ENCODE measurements at regions not wholly inside any gene's neighbourhood (a gene's known extent, or its start where the extent isn't known, plus 50 kb on each side); places are given as distances from the start of the nearest gene placed in this dataset.
A peak's percentile ranks its signal among the peaks of the same experiment; 100 is the strongest.

DNA sequence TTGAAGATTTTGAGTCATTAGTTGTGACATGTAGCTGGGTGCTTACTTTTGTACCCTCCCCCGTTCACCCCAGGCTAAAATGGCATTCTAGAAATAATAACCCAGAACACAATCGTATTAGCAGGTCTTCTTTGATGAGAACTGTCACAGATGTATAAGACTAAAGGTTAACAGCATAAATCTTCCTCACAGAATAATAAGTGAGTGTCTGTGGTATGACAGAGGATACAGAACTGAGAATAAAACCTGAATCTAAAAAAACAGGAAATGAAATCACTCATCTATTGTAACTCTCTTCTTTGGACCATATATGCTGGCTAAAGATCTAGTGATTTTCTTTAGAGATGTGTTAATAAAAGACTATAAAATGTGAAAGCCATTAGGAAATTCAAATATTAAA lies 746.6 kb downstream of the LRFN5 start:
- Mint-ChIP-seq H3K4me3 (peak overlapping the region; percentile 53), H3K4me1 (peaks cover 18% of the 10 kb centered on the region), H3K9me3 (no peaks in the 10 kb centered on the region), H3K36me3 (ENCODE audit: low read depth) (no peaks in the 10 kb centered on the region), H3K27ac (peak overlapping the region; percentile 65), H3K27me3 (no peaks in the 10 kb centered on the region)
- ATAC-seq (ENCODE audit: low read depth) (peak; percentile 90), DNase-seq (no peak)
- POLR2A ChIA-PET, result no interaction called here
- CTCF ChIA-PET, result no interaction called here
- intact Hi-C loops (cut with micrococcal nuclease), result loop anchor here (2.0 kb wide), 2 partner anchors 55 to 75 kb away; no protein-coding TSS in a partner anchor
- TF ChIP-seq, protein P1, sequence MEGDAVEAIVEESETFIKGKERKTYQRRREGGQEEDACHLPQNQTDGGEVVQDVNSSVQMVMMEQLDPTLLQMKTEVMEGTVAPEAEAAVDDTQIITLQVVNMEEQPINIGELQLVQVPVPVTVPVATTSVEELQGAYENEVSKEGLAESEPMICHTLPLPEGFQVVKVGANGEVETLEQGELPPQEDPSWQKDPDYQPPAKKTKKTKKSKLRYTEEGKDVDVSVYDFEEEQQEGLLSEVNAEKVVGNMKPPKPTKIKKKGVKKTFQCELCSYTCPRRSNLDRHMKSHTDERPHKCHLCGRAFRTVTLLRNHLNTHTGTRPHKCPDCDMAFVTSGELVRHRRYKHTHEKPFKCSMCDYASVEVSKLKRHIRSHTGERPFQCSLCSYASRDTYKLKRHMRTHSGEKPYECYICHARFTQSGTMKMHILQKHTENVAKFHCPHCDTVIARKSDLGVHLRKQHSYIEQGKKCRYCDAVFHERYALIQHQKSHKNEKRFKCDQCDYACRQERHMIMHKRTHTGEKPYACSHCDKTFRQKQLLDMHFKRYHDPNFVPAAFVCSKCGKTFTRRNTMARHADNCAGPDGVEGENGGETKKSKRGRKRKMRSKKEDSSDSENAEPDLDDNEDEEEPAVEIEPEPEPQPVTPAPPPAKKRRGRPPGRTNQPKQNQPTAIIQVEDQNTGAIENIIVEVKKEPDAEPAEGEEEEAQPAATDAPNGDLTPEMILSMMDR (IDR thresholded peaks at IDR 0.05), result no peak

DNA sequence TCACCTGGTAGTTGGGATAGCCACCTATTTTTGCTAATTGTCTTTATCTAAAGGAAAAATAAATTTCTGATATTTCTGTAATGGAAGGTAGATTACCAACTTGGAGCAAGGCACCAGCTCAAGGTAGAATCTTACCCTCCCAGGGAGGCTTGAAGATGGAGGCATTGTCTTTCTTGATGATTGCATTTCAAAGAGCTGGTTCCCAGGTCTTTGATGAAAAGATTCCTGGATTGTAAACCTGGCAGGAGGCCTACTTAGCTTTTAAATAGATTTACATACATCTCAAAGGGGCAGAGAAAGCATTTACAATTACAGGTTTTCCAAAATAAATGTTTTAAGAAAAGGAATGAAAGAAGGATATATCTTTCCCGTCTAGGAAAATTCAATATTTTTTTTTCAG lies 729.2 kb downstream of the LRFN5 start:
- DNase-seq, result no peak
- no peaks in the 10 kb centered on the region for H3K9me3 Mint-ChIP-seq
- no peak overlapping the region for H3K27ac Mint-ChIP-seq
- H3K4me1 Mint-ChIP-seq, result peaks cover 26% of the 10 kb centered on the region
- H3K4me3 Mint-ChIP-seq, result no peak overlapping the region
- no peak for ATAC-seq (ENCODE audit: low read depth)
- ChIA-PET CTCF (no interaction called here), POLR2A (no interaction called here)
- TF ChIP-seq, protein P1 (IDR thresholded peaks at IDR 0.05), result no peak
- H3K36me3 Mint-ChIP-seq (ENCODE audit: low read depth), result no peaks in the 10 kb centered on the region
- intact Hi-C loops (cut with micrococcal nuclease), result loop anchor here (5.0 kb wide), 1 partner anchor 91 kb away; no protein-coding TSS in a partner anchor
- H3K27me3 Mint-ChIP-seq, result no peaks in the 10 kb centered on the region

DNA sequence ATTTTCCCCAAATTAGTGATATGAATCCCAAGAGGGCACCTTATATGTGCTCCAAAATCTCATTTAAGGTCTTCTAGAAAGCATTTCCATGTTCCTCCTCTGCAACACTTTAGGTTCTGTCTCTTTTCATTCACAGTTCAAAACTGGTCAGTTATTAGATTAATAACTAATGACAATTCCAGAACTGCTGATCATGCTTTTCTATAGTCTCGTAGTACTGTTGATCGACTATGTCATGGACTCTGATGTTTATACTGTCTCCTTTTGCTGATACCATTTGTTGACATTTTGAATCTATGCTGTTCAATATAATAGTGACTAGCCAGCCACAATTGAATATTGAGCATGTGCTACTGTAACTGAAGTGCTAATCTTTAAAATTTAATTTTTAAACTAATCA lies 728.3 kb downstream of the LRFN5 start:
- no peaks in the 10 kb centered on the region for H3K36me3 Mint-ChIP-seq (ENCODE audit: low read depth)
- POLR2A ChIA-PET, result no interaction called here
- peaks cover 20% of the 10 kb centered on the region for H3K4me1 Mint-ChIP-seq
- H3K4me3 Mint-ChIP-seq, result no peak overlapping the region
- intact Hi-C loops (cut with micrococcal nuclease), result loop anchor here (5.0 kb wide), 1 partner anchor 92 kb away; no protein-coding TSS in a partner anchor
- TF ChIP-seq, protein P1 (IDR thresholded peaks at IDR 0.05), result no peak
- DNase-seq, result no peak
- CTCF ChIA-PET, result no interaction called here
- no peaks in the 10 kb centered on the region for H3K27me3 Mint-ChIP-seq
- ATAC-seq (ENCODE audit: low read depth), result no peak
- H3K9me3 Mint-ChIP-seq, result no peaks in the 10 kb centered on the region
- no peak overlapping the region for H3K27ac Mint-ChIP-seq

DNA sequence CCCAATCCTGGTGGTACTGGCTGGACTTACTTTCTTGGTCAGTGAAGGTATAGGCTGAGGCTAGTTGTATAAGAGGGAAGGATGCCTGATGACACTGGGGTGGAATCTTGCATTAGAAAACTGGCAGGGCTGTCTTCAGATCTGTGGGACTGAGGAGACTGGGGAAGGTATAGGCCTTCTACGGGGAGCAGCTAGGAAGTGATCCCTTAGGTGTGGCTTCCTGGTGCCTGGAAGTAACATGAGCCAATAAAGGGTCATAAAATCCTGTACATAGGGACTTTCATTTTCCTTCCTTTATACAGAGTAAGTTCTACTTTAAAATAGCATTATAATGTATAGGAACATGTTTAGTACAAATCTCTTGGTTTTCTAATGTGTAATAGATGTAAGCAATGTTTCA lies 716.8 kb downstream of the LRFN5 start:
- CTCF ChIA-PET, result interaction anchor here (0.6 kb wide), 1 partner anchor 179 kb away, joined by 3 read pairs; no protein-coding TSS in a partner anchor
- TF ChIP-seq, protein P1 (IDR thresholded peaks at IDR 0.05), result no peak
- Mint-ChIP-seq H3K27ac (peak overlapping the region; percentile 68), H3K9me3 (no peaks in the 10 kb centered on the region), H3K4me3 (peak overlapping the region; percentile 39), H3K36me3 (ENCODE audit: low read depth) (no peaks in the 10 kb centered on the region), H3K27me3 (no peaks in the 10 kb centered on the region), H3K4me1 (peaks cover 34% of the 10 kb centered on the region)
- POLR2A ChIA-PET, result no interaction called here
- ATAC-seq (ENCODE audit: low read depth) (no peak), DNase-seq (no peak)
- intact Hi-C loops (cut with micrococcal nuclease), result loop anchor here (5.0 kb wide), 1 partner anchor 104 kb away; no protein-coding TSS in a partner anchor

DNA sequence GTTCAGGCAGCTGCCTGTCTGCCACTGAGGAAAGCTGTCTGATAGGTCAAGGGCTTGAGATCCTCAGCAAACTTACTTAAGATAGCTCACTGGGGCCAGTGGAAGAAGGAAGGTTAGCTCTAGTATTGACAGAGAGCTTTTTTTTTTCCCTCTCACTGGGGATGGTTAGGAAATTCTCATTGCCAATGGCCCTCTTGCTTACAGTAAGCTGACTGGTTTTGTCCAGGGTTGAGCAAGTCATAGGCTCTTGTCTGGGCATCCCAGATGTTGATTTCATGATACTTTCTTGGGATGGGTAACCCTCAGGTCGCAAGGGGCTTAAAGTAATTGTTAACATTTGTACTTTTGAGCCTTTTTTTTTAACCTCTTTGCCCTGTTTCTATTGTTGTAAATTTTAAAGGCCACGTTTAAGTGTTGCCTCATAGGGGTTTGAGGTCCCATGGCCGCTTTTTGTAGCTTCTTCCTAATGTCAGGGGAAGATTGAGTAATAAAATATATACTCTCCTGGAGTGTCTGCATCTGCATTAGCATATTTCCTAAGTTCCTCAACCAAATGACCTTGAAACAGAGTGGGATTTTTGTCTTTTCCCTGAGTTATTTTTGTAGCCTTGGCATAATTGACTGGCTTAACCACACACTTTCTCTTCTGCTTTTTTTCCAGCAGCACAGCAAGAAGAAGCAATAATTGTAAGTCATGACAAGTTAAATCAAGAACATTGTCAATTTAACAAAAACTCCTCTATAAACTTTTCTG lies 716.0 kb downstream of the LRFN5 start:
- H3K27ac Mint-ChIP-seq, result peak overlapping the region; percentile 68

More for the DNA sequence above, 716.0 kb downstream of the LRFN5 start:
- CTCF ChIA-PET, result no interaction called here
- H3K4me1 Mint-ChIP-seq, result peaks cover 29% of the 10 kb centered on the region
- DNase-seq (no peak), ATAC-seq (ENCODE audit: low read depth) (peak; percentile 31)
- H3K4me3 Mint-ChIP-seq, result peak overlapping the region; percentile 39
- TF ChIP-seq, protein P1 (IDR thresholded peaks at IDR 0.05), result no peak
- no peaks in the 10 kb centered on the region for H3K9me3 Mint-ChIP-seq
- POLR2A ChIA-PET, result no interaction called here
- intact Hi-C loops (cut with micrococcal nuclease), result loop anchor here (5.0 kb wide), 1 partner anchor 105 kb away; no protein-coding TSS in a partner anchor
- H3K36me3 Mint-ChIP-seq (ENCODE audit: low read depth), result no peaks in the 10 kb centered on the region
- no peaks in the 10 kb centered on the region for H3K27me3 Mint-ChIP-seq
